HG03558 (cell line): ENCODE measurements at regions not wholly inside any gene's neighbourhood (a gene's known extent, or its start where the extent isn't known, plus 50 kb on each side); places are given as distances from the start of the nearest gene placed in this dataset.

Source experiments
- ATAC-seq: cut with Tn5 transposase; IDR thresholded peaks from one replicate; pipeline ENCODE4 v1.9.1; 2021; ENCODE audit warnings: moderate number of reproducible peaks; ENCODE audit not compliant: unreplicated experiment; ENCODE audit errors: extremely low read depth

- no peak for ATAC-seq
Measured at GRCh38 chr10:131849591-131850382, 51.0 kb upstream of the PPP2R2D start.

DNA sequence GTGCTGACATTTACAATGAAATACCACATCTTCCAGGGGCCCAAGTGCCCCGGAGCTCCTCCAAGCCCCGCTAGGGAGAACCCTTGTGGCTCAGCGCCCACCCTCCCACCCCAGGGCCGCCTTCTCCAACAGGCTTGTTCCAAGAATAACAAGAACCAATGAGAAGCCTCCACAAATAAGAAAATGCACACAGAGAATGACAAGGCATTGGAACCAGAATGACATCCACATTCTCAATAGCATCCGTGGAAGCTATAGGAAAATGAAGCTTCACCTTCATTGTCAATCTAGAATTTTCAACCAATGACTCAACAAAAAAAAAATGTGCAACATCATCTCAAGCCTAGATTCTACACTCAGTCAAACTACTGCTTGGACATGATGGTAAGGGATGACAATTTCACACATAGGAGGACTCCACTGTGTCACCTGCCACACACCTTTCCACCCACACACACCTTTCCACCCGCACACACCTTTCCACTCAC, 50.4 kb upstream of the PPP2R2D start:
- ATAC-seq = no peak
